ENCODE measurements at regions not wholly inside any gene's neighbourhood (a gene's known extent, or its start where the extent isn't known, plus 50 kb on each side); places are given as distances from the start of the nearest gene placed in this dataset.

GRCh38 chr14:104434214-104435076, 145.1 kb upstream of the C14orf180 start:
- DNase-seq: no peak

DNA sequence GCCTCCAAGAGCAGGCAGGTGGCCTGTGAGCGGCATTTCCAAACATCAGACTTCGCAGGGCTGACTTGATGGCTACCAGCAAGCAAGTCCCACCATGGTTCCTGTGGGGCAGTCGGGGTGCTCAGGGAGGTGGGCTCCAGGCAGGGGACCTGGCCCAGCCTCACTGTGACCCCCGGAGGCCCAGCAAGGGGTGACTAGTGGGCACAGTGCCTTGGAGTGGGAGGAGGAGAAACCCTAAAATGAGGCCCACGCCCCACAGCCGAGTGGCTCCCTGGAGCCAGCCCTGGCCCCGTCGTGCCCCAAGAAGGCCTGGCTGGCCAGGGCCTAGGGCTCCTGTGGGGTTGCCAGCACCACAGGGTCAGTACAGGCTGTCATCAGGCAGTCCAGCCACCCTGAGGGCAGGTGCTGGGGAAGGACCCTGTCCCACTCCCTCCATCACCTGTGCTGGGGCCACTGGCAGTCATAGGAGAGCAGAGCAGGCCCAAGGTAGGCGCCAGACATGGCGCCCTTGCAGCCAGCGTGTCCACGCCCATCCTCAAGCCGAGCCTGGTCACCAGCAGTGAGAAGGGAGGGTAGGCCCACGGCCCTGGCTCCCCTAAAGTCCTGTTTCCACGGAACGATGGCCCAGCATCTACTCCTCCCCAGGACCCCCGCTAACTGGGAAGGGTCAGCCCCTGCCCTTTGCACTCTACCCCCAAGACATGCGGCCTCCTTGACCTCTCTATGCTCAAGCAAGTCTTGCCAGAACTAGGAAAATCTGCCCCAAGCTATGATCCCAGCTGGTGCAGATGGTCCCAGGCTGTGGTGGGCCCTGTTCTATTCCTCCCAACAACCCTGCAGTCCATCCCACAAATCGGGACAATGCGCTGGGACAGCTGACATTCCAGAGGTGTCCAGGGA, 144.2 kb upstream of the C14orf180 start:
- Mint-ChIP-seq H3K4me3 (no peak overlapping the region), H3K4me1 (peaks cover 10% of the 10 kb centered on the region), H3K27me3 (ENCODE audit: low read depth, poor library complexity) (peaks cover 17% of the 10 kb centered on the region), H3K36me3 (ENCODE audit: low read depth) (peaks cover 5% of the 10 kb centered on the region), H3K27ac (no peak overlapping the region), H3K9me3 (peaks cover 11% of the 10 kb centered on the region)
- DNase-seq: no peak
- TF ChIP-seq, protein P1, sequence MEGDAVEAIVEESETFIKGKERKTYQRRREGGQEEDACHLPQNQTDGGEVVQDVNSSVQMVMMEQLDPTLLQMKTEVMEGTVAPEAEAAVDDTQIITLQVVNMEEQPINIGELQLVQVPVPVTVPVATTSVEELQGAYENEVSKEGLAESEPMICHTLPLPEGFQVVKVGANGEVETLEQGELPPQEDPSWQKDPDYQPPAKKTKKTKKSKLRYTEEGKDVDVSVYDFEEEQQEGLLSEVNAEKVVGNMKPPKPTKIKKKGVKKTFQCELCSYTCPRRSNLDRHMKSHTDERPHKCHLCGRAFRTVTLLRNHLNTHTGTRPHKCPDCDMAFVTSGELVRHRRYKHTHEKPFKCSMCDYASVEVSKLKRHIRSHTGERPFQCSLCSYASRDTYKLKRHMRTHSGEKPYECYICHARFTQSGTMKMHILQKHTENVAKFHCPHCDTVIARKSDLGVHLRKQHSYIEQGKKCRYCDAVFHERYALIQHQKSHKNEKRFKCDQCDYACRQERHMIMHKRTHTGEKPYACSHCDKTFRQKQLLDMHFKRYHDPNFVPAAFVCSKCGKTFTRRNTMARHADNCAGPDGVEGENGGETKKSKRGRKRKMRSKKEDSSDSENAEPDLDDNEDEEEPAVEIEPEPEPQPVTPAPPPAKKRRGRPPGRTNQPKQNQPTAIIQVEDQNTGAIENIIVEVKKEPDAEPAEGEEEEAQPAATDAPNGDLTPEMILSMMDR (IDR thresholded peaks at IDR 0.05): no peak

More at GRCh38 chr14:104434214-104435076, 145.1 kb upstream of the C14orf180 start:
- peaks cover 1% of the 10 kb centered on the region for H3K36me3 Mint-ChIP-seq (ENCODE audit: low read depth)
- H3K4me1 Mint-ChIP-seq: peaks cover 16% of the 10 kb centered on the region
- H3K27ac Mint-ChIP-seq: no peak overlapping the region
- peaks cover 3% of the 10 kb centered on the region for H3K9me3 Mint-ChIP-seq
- no peak overlapping the region for H3K4me3 Mint-ChIP-seq
- TF ChIP-seq, protein P1 (IDR thresholded peaks at IDR 0.05): no peak
- peaks cover 22% of the 10 kb centered on the region for H3K27me3 Mint-ChIP-seq (ENCODE audit: low read depth, poor library complexity)

DNA sequence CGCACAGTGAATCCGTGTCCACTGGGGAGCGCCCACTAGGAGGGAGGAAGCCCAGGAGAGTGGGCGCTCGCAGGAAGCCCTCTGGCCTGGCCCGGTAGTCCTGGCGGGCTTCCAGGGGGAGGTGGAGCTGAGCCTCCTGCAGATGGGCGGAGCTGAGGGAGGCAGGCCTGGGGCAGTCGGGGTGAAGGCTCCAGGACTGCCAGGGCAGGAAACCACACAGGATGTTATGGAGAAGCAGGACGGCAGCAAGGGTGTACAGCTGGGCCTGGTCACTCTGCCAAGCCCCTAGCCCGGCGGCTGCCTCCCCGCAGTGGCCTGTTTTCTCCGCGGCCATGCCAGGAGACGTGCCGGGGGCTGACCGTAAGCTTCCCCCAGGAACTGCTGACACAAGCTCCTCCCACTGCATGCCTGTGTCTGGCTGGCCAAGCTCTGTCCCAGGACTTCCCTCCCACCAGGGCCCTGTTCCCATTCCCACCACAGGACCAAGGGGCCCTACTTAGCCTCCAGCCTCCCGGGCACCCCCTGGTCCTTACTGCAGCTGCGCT, 143.4 kb upstream of the C14orf180 start:
- peaks cover 13% of the 10 kb centered on the region for H3K9me3 Mint-ChIP-seq
- H3K27me3 Mint-ChIP-seq (ENCODE audit: low read depth, poor library complexity): peaks cover 14% of the 10 kb centered on the region
- H3K4me1 Mint-ChIP-seq: peaks cover 4% of the 10 kb centered on the region
- DNase-seq: no peak
- TF ChIP-seq, protein P1 (IDR thresholded peaks at IDR 0.05): no peak
- no peak overlapping the region for H3K4me3 Mint-ChIP-seq
- no peak overlapping the region for H3K27ac Mint-ChIP-seq
- H3K36me3 Mint-ChIP-seq (ENCODE audit: low read depth): peaks cover 5% of the 10 kb centered on the region

- Mint-ChIP-seq H3K27ac (no peak overlapping the region), H3K4me3 (no peak overlapping the region), H3K27me3 (ENCODE audit: low read depth, poor library complexity) (peaks cover 17% of the 10 kb centered on the region), H3K9me3 (peaks cover 13% of the 10 kb centered on the region), H3K4me1 (peaks cover 4% of the 10 kb centered on the region), H3K36me3 (ENCODE audit: low read depth) (peaks cover 5% of the 10 kb centered on the region)
- DNase-seq: no peak
- TF ChIP-seq, protein P1 (IDR thresholded peaks at IDR 0.05): no peak
Observed at GRCh38 chr14:104436741-104437701, 142.5 kb upstream of the C14orf180 start.

GRCh38 chr14:104437703-104438102, 141.9 kb upstream of the C14orf180 start:
- no peak overlapping the region for H3K27ac Mint-ChIP-seq
- no peak for DNase-seq
- TF ChIP-seq, protein P1 (IDR thresholded peaks at IDR 0.05): no peak
- peaks cover 8% of the 10 kb centered on the region for H3K4me1 Mint-ChIP-seq
- peaks cover 13% of the 10 kb centered on the region for H3K9me3 Mint-ChIP-seq
- H3K4me3 Mint-ChIP-seq: no peak overlapping the region
- peaks cover 5% of the 10 kb centered on the region for H3K36me3 Mint-ChIP-seq (ENCODE audit: low read depth)
- peaks cover 17% of the 10 kb centered on the region for H3K27me3 Mint-ChIP-seq (ENCODE audit: low read depth, poor library complexity)
